ENCODE measurements at regions not wholly inside any gene's neighbourhood (a gene's known extent, or its start where the extent isn't known, plus 50 kb on each side); places are given as distances from the start of the nearest gene placed in this dataset.

DNA sequence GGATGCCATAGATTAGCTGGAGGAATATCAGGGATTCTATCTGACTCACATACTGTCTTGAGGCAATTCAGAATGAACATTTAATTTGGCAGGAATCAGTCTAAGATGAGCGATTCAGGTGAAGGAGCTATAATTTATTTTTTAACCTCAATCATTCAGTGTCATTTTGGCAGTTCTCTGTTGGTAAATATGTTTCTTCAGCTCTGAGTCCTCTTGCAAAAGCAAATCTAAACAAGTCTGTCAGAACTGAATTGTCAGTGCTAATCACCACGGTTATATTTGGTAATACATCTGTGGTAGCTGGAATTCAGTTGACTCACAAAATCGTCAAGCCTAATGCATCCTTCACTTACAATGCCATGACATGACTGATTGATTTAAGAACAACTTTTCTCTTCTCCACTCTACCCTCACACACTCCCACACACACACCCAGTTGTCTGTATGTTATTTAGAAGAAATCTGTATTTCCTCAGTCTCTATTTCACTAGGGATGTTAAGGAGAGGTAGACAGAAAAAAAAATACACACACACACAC, 516.6 kb upstream of the NXPH2 start:
- TF ChIP-seq POLR2AphosphoS5 (IDR thresholded peaks at IDR 0.05), result no peak
- TF ChIP-seq, protein P1, sequence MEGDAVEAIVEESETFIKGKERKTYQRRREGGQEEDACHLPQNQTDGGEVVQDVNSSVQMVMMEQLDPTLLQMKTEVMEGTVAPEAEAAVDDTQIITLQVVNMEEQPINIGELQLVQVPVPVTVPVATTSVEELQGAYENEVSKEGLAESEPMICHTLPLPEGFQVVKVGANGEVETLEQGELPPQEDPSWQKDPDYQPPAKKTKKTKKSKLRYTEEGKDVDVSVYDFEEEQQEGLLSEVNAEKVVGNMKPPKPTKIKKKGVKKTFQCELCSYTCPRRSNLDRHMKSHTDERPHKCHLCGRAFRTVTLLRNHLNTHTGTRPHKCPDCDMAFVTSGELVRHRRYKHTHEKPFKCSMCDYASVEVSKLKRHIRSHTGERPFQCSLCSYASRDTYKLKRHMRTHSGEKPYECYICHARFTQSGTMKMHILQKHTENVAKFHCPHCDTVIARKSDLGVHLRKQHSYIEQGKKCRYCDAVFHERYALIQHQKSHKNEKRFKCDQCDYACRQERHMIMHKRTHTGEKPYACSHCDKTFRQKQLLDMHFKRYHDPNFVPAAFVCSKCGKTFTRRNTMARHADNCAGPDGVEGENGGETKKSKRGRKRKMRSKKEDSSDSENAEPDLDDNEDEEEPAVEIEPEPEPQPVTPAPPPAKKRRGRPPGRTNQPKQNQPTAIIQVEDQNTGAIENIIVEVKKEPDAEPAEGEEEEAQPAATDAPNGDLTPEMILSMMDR (IDR thresholded peaks at IDR 0.05), result no peak
- no peak for TF ChIP-seq EP300 (IDR thresholded peaks at IDR 0.05)

Measured in upper lobe of left lung (tissue), 4 donors.